K562 (cell line): ENCODE measurements at regions not wholly inside any gene's neighbourhood (a gene's known extent, or its start where the extent isn't known, plus 50 kb on each side); places are given as distances from the start of the nearest gene placed in this dataset.

Source experiments
- ATAC-seq: fragments of 200-7000 bp; cut with Tn5 transposase; 3 replicates; pipeline ENCODE4 v1.9.1; 2020; ENCODE audit warnings: moderate library complexity
- BruUV-seq: library from RNA; stranded (reverse); fragments of 400-500 nt; replicated peaks from 2 replicates; lab custom pipeline; 2021; lab: Mats Ljungman, UMichigan
- CTCF ChIA-PET: fragments of 300-600 bp; formaldehyde crosslinking; extraction: SDS; loops from one replicate; lab custom pipeline; 2021; ENCODE audit warnings: low intra/inter-chr PET ratio; lab: Yijun Ruan, JAX
- POLR2A ChIA-PET: fragments of 300-600, 350-650 bp; sonication (Branson Sonifier 250); formaldehyde crosslinking; extraction: SDS; loops from one replicate; lab custom pipeline; 2021; ENCODE audit warnings: antibody characterized with exemption, inconsistent platforms; lab: Yijun Ruan, JAX
- DNase-seq, 4 experiments: peaks; one replicate each; pipeline versions ENCODE4 v3.0.0 to v3.0.0-alpha.2; 2011 to 2018; ENCODE audit warnings: low spot score in 3 of 4, mixed read lengths in 3 of 4; ENCODE audit errors: extremely low read depth in 1 of 4
- FAIRE-seq: peaks from 2 replicates; lab custom pipeline; 2011; peaks lifted over from hg19 to GRCh38; lab: Jason Lieb, UNC
- H2AFZ ChIP-seq: 2 replicates; pipeline ENCODE4 v1.6.0; 2011; ENCODE audit warnings: low read depth, low read length, control low read depth, inconsistent platforms
- H3K27ac ChIP-seq: fragments of 200-600 bp; 3 replicates; pipeline ENCODE4 v1.8.0; 2011; ENCODE audit warnings: low read depth, mild to moderate bottlenecking, control low read depth, inconsistent platforms, low read length, moderate library complexity, mixed read lengths; ENCODE audit errors: extremely low read depth
- H3K27me3 ChIP-seq, 2 experiments: fragments of 300-600 bp in 1 of 2; 2 replicates in 1 of 2; 3 replicates in 1 of 2; pipeline versions ENCODE4 v1.6.0 to v1.8.0; 2011; ENCODE audit warnings: inconsistent platforms in 2 of 2, low read length in 2 of 2, mild to moderate bottlenecking in 1 of 2, mixed read lengths in 1 of 2, moderate library complexity in 1 of 2; ENCODE audit not compliant: control insufficient read depth in 2 of 2, insufficient read depth in 2 of 2
- H3K36me3 ChIP-seq: fragments of 300-600 bp; 3 replicates; pipeline ENCODE4 v1.8.0; 2011; ENCODE audit warnings: mild to moderate bottlenecking, low read length, inconsistent platforms; ENCODE audit not compliant: control insufficient read depth, insufficient read depth
- H3K4me1 ChIP-seq, 2 experiments: fragments of 200-600 bp in 1 of 2; replicated peaks in 1 of 2; 2 replicates in 1 of 2; 3 replicates in 1 of 2; pipeline versions ENCODE4 v1.5.1 to v1.8.0; 2011; ENCODE audit warnings: inconsistent platforms in 2 of 2, low read length in 2 of 2, mild to moderate bottlenecking in 1 of 2, mixed read lengths in 1 of 2, moderate library complexity in 1 of 2; ENCODE audit not compliant: control insufficient read depth in 2 of 2, insufficient read depth in 2 of 2
- H3K4me2 ChIP-seq: 2 replicates; pipeline ENCODE4 v1.6.1; 2011; ENCODE audit warnings: low read length, control low read depth, inconsistent platforms, mixed read lengths; ENCODE audit not compliant: insufficient read depth
- H3K4me3 ChIP-seq: fragments of 200-600 bp; sonication (generic), shearing (Covaris generic); 2 replicates; pipeline ENCODE4 v1.5.1; 2016; ENCODE audit warnings: control low read depth, inconsistent platforms
- H3K79me2 ChIP-seq: fragments of 200-600 bp; 3 replicates; pipeline ENCODE4 v1.8.0; 2011; ENCODE audit warnings: low read length, inconsistent platforms; ENCODE audit not compliant: control insufficient read depth, insufficient read depth
- H3K9ac ChIP-seq, 2 experiments: 2 replicates each; pipeline versions ENCODE4 v1.6.0 to v1.6.1; 2011; ENCODE audit warnings: low read depth in 2 of 2, low read length in 2 of 2, control low read depth in 1 of 2, inconsistent platforms in 1 of 2, mild to moderate bottlenecking in 1 of 2, mixed read lengths in 1 of 2; ENCODE audit not compliant: insufficient read depth in 1 of 2
- H3K9me1 ChIP-seq: one replicate; pipeline ENCODE4 v1.6.0; 2011; ENCODE audit warnings: inconsistent platforms, mild to moderate bottlenecking, low read length, moderate library complexity; ENCODE audit not compliant: control insufficient read depth, insufficient read depth
- H3K9me3 ChIP-seq: replicated peaks from 2 replicates; pipeline ENCODE4 v1.5.1; 2011; ENCODE audit warnings: low read depth, low read length, inconsistent platforms; ENCODE audit not compliant: control insufficient read depth, insufficient read depth
- H4K20me1 ChIP-seq: replicated peaks from 2 replicates; pipeline ENCODE4 v1.6.1; 2011; ENCODE audit warnings: low read length, inconsistent platforms, mixed read lengths; ENCODE audit not compliant: control insufficient read depth, insufficient read depth
- DEAF1 ChIP-seq: fragments of 450-650 bp; formaldehyde crosslinking; IDR thresholded peaks from 2 replicates; pipeline ENCODE4 v1.4.0; 2020; ENCODE audit warnings: mild to moderate bottlenecking, moderate library complexity
- HNRNPLL ChIP-seq: fragments of 200-400 bp; formaldehyde crosslinking; IDR thresholded peaks from 2 replicates; pipeline ENCODE4 v1.6.1; 2017; ENCODE audit warnings: low read length, low read depth, mild to moderate bottlenecking; ENCODE audit not compliant: poor library complexity, severe bottlenecking
- IRF2 ChIP-seq: sonication (generic); formaldehyde crosslinking; IDR thresholded peaks from 2 replicates; pipeline ENCODE4 v1.8.1; 2022; ENCODE audit warnings: mild to moderate bottlenecking, missing genetic modification reagents
- RAD21 ChIP-seq, 2 experiments: fragments of 250-450 bp in 1 of 2; fragments of 450-650 bp in 1 of 2; sonication (Bioruptor Pico) in 1 of 2; formaldehyde crosslinking in 1 of 2; IDR thresholded peaks in 1 of 2; conservative IDR thresholded peaks in 1 of 2; 2 replicates each; pipeline versions ENCODE4 v1.4.0 to v1.8.0; 2020 to 2022; ENCODE audit warnings: mild to moderate bottlenecking in 2 of 2, moderate library complexity in 1 of 2
- SRF ChIP-seq, 2 experiments: fragments of 250-450, 450-650 bp in 1 of 2; sonication (Bioruptor Pico) in 1 of 2; sonication (generic) in 1 of 2; formaldehyde crosslinking; IDR thresholded peaks; 2 replicates each; pipeline versions ENCODE4 v1.5.0 to v1.5.1; 2020 to 2022; ENCODE audit warnings: mild to moderate bottlenecking in 1 of 2, missing genetic modification reagents in 1 of 2
- WGBS: fragments of 100-300 bp; shearing (Covaris generic); methylation state at CpG from one replicate; pipeline ENCODE4 v1.1.6; 2016; ENCODE audit warnings: low coverage, mixed read lengths; ENCODE audit not compliant: insufficient coverage; ENCODE audit errors: missing lambda C conversion rate; 5-methylcytosine and 5-hydroxymethylcytosine counted together
- in situ Hi-C: fragments of 300-500 bp; cut with MboI; formaldehyde crosslinking; loops from 4 replicates; pipeline ENCODE4 v1.15.0; 2018; ENCODE audit warnings: inconsistent platforms, mixed read lengths
- intact Hi-C: fragments of 100-400 bp; cut with micrococcal nuclease; formaldehyde crosslinking; loops from 2 replicates; pipeline ENCODE4 v1.14.2; 2022

GRCh38 chr5:6161257-6161656 is 217.1 kb downstream of the MED10 start (continued):
- TF ChIP-seq DEAF1 (CRISPR knock-in tag) (no peak), SRF (CRISPR knock-in tag; IDR thresholded peaks at IDR 0.05) (no peak)

- no peak overlapping the region for H2AFZ ChIP-seq
- TF ChIP-seq IRF2 (CRISPR knock-in tag) (no peak), RAD21 (CRISPR knock-in tag; conservative IDR thresholded peaks at IDR 0.05 in 1 of 2, IDR thresholded peaks at IDR 0.05 in 1 of 2) (no peak), HNRNPLL (no peak)
- H3K4me2 ChIP-seq, result no peak overlapping the region
- BruUV-seq, result no TSS peak
- no peaks in the 10 kb centered on the region for H3K9me1 ChIP-seq
- no peaks in the 10 kb centered on the region for H3K4me1 ChIP-seq
- WGBS, result 0% methylated on average over 3 of the region's 3 CpGs
- H3K9ac ChIP-seq, result no peak overlapping the region
- H3K27me3 ChIP-seq, result no peaks in the 10 kb centered on the region
- intact Hi-C loops (no loop called here), in situ Hi-C loops (no loop called here)
- DNase-seq (no peak), FAIRE-seq (no peak), ATAC-seq (no peak)
- H3K36me3 ChIP-seq, result no peaks in the 10 kb centered on the region
- ChIA-PET CTCF (no interaction called here), POLR2A (no interaction called here)
- no peaks in the 10 kb centered on the region for H4K20me1 ChIP-seq
- no peak overlapping the region for H3K27ac ChIP-seq
- no peaks in the 10 kb centered on the region for H3K79me2 ChIP-seq
- no peak overlapping the region for H3K4me3 ChIP-seq
- no peaks in the 10 kb centered on the region for H3K9me3 ChIP-seq
These were observed 218.4 kb downstream of the MED10 start for GRCh38 chr5:6159832-6160430.
